Astrocyte (in vitro differentiated cells and primary cell): ENCODE measurements at regions not wholly inside any gene's neighbourhood (a gene's known extent, or its start where the extent isn't known, plus 50 kb on each side); places are given as distances from the start of the nearest gene placed in this dataset.

ENCODE experiments used
- DNase-seq: peaks from one replicate; pipeline ENCODE4 v3.0.0-alpha.2; 2010; ENCODE audit warnings: low read depth
- FAIRE-seq: peaks from 2 replicates; lab custom pipeline; 2011; peaks lifted over from hg19 to GRCh38; lab: Jason Lieb, UNC
- H2AFZ ChIP-seq: 2 replicates; pipeline ENCODE4 v1.6.0; 2012; ENCODE audit warnings: low read depth, low read length, inconsistent platforms
- H3K27ac ChIP-seq: 2 replicates; pipeline ENCODE4 v1.5.1; 2011; ENCODE audit warnings: low read depth, low read length, inconsistent platforms
- H3K27me3 ChIP-seq: 2 replicates; pipeline ENCODE4 v1.6.0; 2011; ENCODE audit warnings: low read length, inconsistent platforms; ENCODE audit not compliant: insufficient read depth
- H3K36me3 ChIP-seq: 2 replicates; pipeline ENCODE4 v1.5.1; 2011; ENCODE audit warnings: low read length, inconsistent platforms; ENCODE audit not compliant: insufficient read depth
- H3K4me1 ChIP-seq: 2 replicates; pipeline ENCODE4 v1.5.1; 2011; ENCODE audit warnings: low read length, inconsistent platforms; ENCODE audit not compliant: insufficient read depth
- H3K4me2 ChIP-seq: 2 replicates; pipeline ENCODE4 v1.6.0; 2012; ENCODE audit warnings: low read length, inconsistent platforms
- H3K4me3 ChIP-seq: 2 replicates; pipeline ENCODE4 v1.5.1; 2011; ENCODE audit warnings: low read depth, mild to moderate bottlenecking, low read length, inconsistent platforms; ENCODE audit not compliant: insufficient read depth
- H3K79me2 ChIP-seq: 2 replicates; pipeline ENCODE4 v1.6.0; 2012; ENCODE audit warnings: mild to moderate bottlenecking, low read length, inconsistent platforms; ENCODE audit not compliant: insufficient read depth
- H3K9ac ChIP-seq: 2 replicates; pipeline ENCODE4 v1.6.0; 2012; ENCODE audit warnings: mild to moderate bottlenecking, low read length, inconsistent platforms
- H3K9me3 ChIP-seq: 2 replicates; pipeline ENCODE4 v1.5.1; 2012; ENCODE audit warnings: low read depth, mild to moderate bottlenecking, low read length, inconsistent platforms; ENCODE audit not compliant: insufficient read depth
- H4K20me1 ChIP-seq: 2 replicates; pipeline ENCODE4 v1.6.0; 2012; ENCODE audit warnings: low read length, inconsistent platforms; ENCODE audit not compliant: insufficient read depth
- H3K27ac Mint-ChIP-seq: one replicate; pipeline ENCODE4 v1.8.0; 2021; ENCODE audit warnings: mild to moderate bottlenecking, mixed read lengths; ENCODE audit not compliant: unreplicated experiment
- H3K27me3 Mint-ChIP-seq: one replicate; pipeline ENCODE4 v1.8.0; 2021; ENCODE audit warnings: low read depth, mixed read lengths; ENCODE audit not compliant: unreplicated experiment
- H3K36me3 Mint-ChIP-seq: one replicate; pipeline ENCODE4 v1.8.0; 2021; ENCODE audit warnings: low read depth, mixed read lengths; ENCODE audit not compliant: unreplicated experiment
- H3K4me1 Mint-ChIP-seq: one replicate; pipeline ENCODE4 v1.8.0; 2021; ENCODE audit warnings: low read depth, mixed read lengths; ENCODE audit not compliant: unreplicated experiment
- H3K4me3 Mint-ChIP-seq: one replicate; pipeline ENCODE4 v1.8.0; 2021; ENCODE audit warnings: mild to moderate bottlenecking, moderate library complexity, mixed read lengths; ENCODE audit not compliant: unreplicated experiment
- H3K9me3 Mint-ChIP-seq: one replicate; pipeline ENCODE4 v1.8.0; 2021; ENCODE audit warnings: mild to moderate bottlenecking, mixed read lengths; ENCODE audit not compliant: unreplicated experiment
- CTCF ChIP-seq: IDR thresholded peaks from 2 replicates; pipeline ENCODE4 v1.5.1; 2011; ENCODE audit warnings: low read depth, mild to moderate bottlenecking, inconsistent platforms, low read length, moderate library complexity; ENCODE audit not compliant: insufficient read depth
- EZH2 ChIP-seq: IDR thresholded peaks from 2 replicates; pipeline ENCODE4 v1.6.1; 2012; ENCODE audit warnings: mild to moderate bottlenecking, low read length, inconsistent platforms; ENCODE audit not compliant: insufficient read depth

- Mint-ChIP-seq H3K9me3 (no peaks in the 10 kb centered on the region), H3K4me1 (peaks cover 12% of the 10 kb centered on the region), H3K27me3 (no peaks in the 10 kb centered on the region), H3K36me3 (no peaks in the 10 kb centered on the region), H3K27ac (no peak overlapping the region), H3K4me3 (no peak overlapping the region)
- TF ChIP-seq EZH2 (no peak), CTCF (no peak)
- Histone ChIP-seq H3K9ac (no peak overlapping the region), H3K4me2 (no peak overlapping the region), H2AFZ (no peak overlapping the region), H3K4me1 (no peaks in the 10 kb centered on the region), H3K27me3 (no peaks in the 10 kb centered on the region), H3K36me3 (no peaks in the 10 kb centered on the region), H3K79me2 (no peaks in the 10 kb centered on the region), H4K20me1 (no peaks in the 10 kb centered on the region), H3K9me3 (no peaks in the 10 kb centered on the region), H3K27ac (no peak overlapping the region), H3K4me3 (no peak overlapping the region)
- DNase-seq: no peak
- FAIRE-seq: no peak
These were observed 66.4 kb upstream of the ZNF608 start for GRCh38 chr5:124812771-124813358.

GRCh38 chr5:124816381-124816780 lies 69.9 kb upstream of the ZNF608 start:
- Histone ChIP-seq H2AFZ (no peak overlapping the region), H3K79me2 (no peaks in the 10 kb centered on the region), H3K9ac (no peak overlapping the region), H3K4me3 (no peak overlapping the region), H3K4me1 (no peaks in the 10 kb centered on the region), H4K20me1 (no peaks in the 10 kb centered on the region), H3K4me2 (no peak overlapping the region), H3K36me3 (no peaks in the 10 kb centered on the region), H3K9me3 (no peaks in the 10 kb centered on the region), H3K27ac (no peak overlapping the region), H3K27me3 (no peaks in the 10 kb centered on the region)
- FAIRE-seq (no peak), DNase-seq (peak; percentile 66)
- no peaks in the 10 kb centered on the region for H3K27me3 Mint-ChIP-seq
- no peaks in the 10 kb centered on the region for H3K36me3 Mint-ChIP-seq
- no peak for TF ChIP-seq CTCF
- TF ChIP-seq EZH2: no peak
- no peaks in the 10 kb centered on the region for H3K9me3 Mint-ChIP-seq
- H3K4me1 Mint-ChIP-seq: peaks cover 12% of the 10 kb centered on the region
- H3K4me3 Mint-ChIP-seq: no peak overlapping the region
- H3K27ac Mint-ChIP-seq: no peak overlapping the region

- Histone ChIP-seq H3K4me2 (no peak overlapping the region), H3K27ac (no peak overlapping the region), H4K20me1 (no peaks in the 10 kb centered on the region), H2AFZ (no peak overlapping the region), H3K9me3 (no peaks in the 10 kb centered on the region), H3K4me3 (no peak overlapping the region), H3K9ac (no peak overlapping the region), H3K4me1 (no peaks in the 10 kb centered on the region), H3K27me3 (no peaks in the 10 kb centered on the region), H3K79me2 (no peaks in the 10 kb centered on the region), H3K36me3 (no peaks in the 10 kb centered on the region)
- H3K9me3 Mint-ChIP-seq: no peaks in the 10 kb centered on the region
- FAIRE-seq: no peak
- no peaks in the 10 kb centered on the region for H3K36me3 Mint-ChIP-seq
- H3K27me3 Mint-ChIP-seq: no peaks in the 10 kb centered on the region
- peaks cover 12% of the 10 kb centered on the region for H3K4me1 Mint-ChIP-seq
- TF ChIP-seq EZH2 (no peak), CTCF (no peak)
- H3K4me3 Mint-ChIP-seq: no peak overlapping the region
- DNase-seq: no peak
- H3K27ac Mint-ChIP-seq: peak overlapping the region; percentile 77
These were observed 72.8 kb upstream of the ZNF608 start for GRCh38 chr5:124819201-124819600.
